ENCODE measurements at regions not wholly inside any gene's neighbourhood (a gene's known extent, or its start where the extent isn't known, plus 50 kb on each side); places are given as distances from the start of the nearest gene placed in this dataset.

DNA sequence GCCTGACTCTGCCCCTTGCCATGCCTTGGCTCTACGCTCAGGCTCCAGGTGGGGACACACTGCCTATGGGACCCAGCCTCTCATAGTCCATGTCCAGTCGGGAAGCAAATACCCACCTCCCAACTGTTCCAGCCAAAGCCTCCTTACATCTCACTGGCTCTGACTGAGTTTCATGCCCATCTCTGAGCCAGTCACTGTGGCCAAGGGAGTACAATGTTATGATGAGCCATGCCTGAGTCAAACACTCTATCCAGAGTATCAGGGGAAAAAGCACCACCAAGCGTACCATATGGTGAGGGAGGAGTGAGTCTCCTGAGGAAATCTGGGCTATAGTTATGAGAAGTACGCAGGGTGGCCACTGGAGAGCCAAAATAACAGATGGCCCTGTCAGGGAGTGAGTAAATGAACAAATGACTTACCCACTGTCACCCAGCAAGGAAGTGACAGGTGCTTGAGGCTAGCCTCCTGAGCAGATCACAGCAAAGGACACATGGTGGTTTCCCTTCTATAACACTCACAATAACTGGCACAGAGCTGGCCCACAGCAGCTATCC, 236.6 kb upstream of the GJB5 start:
- TF ChIP-seq EZH2 (IDR thresholded peaks at IDR 0.05; ENCODE audit: borderline replicate concordance), result no peak
- TF ChIP-seq, protein P1, sequence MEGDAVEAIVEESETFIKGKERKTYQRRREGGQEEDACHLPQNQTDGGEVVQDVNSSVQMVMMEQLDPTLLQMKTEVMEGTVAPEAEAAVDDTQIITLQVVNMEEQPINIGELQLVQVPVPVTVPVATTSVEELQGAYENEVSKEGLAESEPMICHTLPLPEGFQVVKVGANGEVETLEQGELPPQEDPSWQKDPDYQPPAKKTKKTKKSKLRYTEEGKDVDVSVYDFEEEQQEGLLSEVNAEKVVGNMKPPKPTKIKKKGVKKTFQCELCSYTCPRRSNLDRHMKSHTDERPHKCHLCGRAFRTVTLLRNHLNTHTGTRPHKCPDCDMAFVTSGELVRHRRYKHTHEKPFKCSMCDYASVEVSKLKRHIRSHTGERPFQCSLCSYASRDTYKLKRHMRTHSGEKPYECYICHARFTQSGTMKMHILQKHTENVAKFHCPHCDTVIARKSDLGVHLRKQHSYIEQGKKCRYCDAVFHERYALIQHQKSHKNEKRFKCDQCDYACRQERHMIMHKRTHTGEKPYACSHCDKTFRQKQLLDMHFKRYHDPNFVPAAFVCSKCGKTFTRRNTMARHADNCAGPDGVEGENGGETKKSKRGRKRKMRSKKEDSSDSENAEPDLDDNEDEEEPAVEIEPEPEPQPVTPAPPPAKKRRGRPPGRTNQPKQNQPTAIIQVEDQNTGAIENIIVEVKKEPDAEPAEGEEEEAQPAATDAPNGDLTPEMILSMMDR (IDR thresholded peaks at IDR 0.05; ENCODE audit: poor library complexity), result no peak

Data from hepatocyte (in vitro differentiated cells).